ENCODE measurements at regions not wholly inside any gene's neighbourhood (a gene's known extent, or its start where the extent isn't known, plus 50 kb on each side); places are given as distances from the start of the nearest gene placed in this dataset.

GRCh38 chr16:85494315-85494714, 118.8 kb upstream of the GSE1 start:
- H3K18ac ChIP-seq (ENCODE audit: low read length): peak overlapping the region; percentile 33
- no CpG with 5 or more reads among the region's 1 CpG for WGBS (ENCODE audit: extremely low coverage, insufficient coverage, insufficient read length)
- no peaks in the 10 kb centered on the region for H3K27me3 ChIP-seq (ENCODE audit: insufficient read depth, low read length)

GRCh38 chr16:85495259-85495658, 117.9 kb upstream of the GSE1 start:
- no peak overlapping the region for H3K14ac ChIP-seq (ENCODE audit: low read length)
- H3K9ac ChIP-seq (ENCODE audit: low read length): no peak overlapping the region
- peaks cover 8% of the 10 kb centered on the region for H3K79me2 ChIP-seq (ENCODE audit: control insufficient read depth, insufficient read depth, low read length, poor library complexity)
- no peak overlapping the region for H4K12ac ChIP-seq (ENCODE audit: low read depth, low read length)
- H3K27ac ChIP-seq (ENCODE audit: low read depth, low read length): no peak overlapping the region
- H3K36me3 ChIP-seq (ENCODE audit: control insufficient read depth in 1 of 2, insufficient read depth in 2 of 2, low read length in 2 of 2): no peaks in the 10 kb centered on the region
- H3K18ac ChIP-seq (ENCODE audit: low read length): no peak overlapping the region
- peak overlapping the region; percentile 32 for H4K91ac ChIP-seq (ENCODE audit: low read depth, low read length)
- no peak overlapping the region for H2AFZ ChIP-seq (ENCODE audit: insufficient read depth, low read length, poor library complexity)
- H3K4ac ChIP-seq (ENCODE audit: low read depth, low read length): no peak overlapping the region
- WGBS (ENCODE audit: extremely low coverage, insufficient coverage, insufficient read length): no CpG with 5 or more reads among the region's 11 CpGs
- H3K79me1 ChIP-seq (ENCODE audit: low read length): peaks cover 20% of the 10 kb centered on the region
- H3K27me3 ChIP-seq (ENCODE audit: insufficient read depth, low read length): no peaks in the 10 kb centered on the region
- H2BK12ac ChIP-seq (ENCODE audit: low read length): no peak overlapping the region
- no peak overlapping the region for H2AK5ac ChIP-seq (ENCODE audit: low read length)
- H2BK120ac ChIP-seq (ENCODE audit: insufficient read depth, low read length, poor library complexity): no peak overlapping the region
- H3K9me3 ChIP-seq (ENCODE audit: insufficient read depth, low read depth, low read length): no peaks in the 10 kb centered on the region
- peaks cover 17 to 23% of the 10 kb centered on the region in 2 experiments for H3K4me1 ChIP-seq (ENCODE audit: control insufficient read depth in 1 of 2, insufficient read depth in 2 of 2, low read length in 2 of 2)
- H2BK5ac ChIP-seq (ENCODE audit: low read depth, low read length, poor library complexity): no peak overlapping the region
- no peak overlapping the region for H3K23ac ChIP-seq (ENCODE audit: low read length)
- peak overlapping the region; percentile 3 for H4K8ac ChIP-seq (ENCODE audit: low read depth, low read length)
- no peak overlapping the region for H3K4me2 ChIP-seq (ENCODE audit: low read length)
- H3K4me3 ChIP-seq (ENCODE audit: low read depth, low read length): no peak overlapping the region
- DNase-seq: no peak

More at GRCh38 chr16:85494315-85494714, 118.8 kb upstream of the GSE1 start:
- Histone ChIP-seq H4K12ac (ENCODE audit: low read depth, low read length) (no peak overlapping the region), H2BK120ac (ENCODE audit: insufficient read depth, low read length, poor library complexity) (peak overlapping the region; percentile 30), H3K9me3 (ENCODE audit: insufficient read depth, low read depth, low read length) (no peaks in the 10 kb centered on the region), H3K79me1 (ENCODE audit: low read length) (peaks cover 20% of the 10 kb centered on the region), H4K8ac (ENCODE audit: low read depth, low read length) (no peak overlapping the region), H3K4me1 (ENCODE audit: control insufficient read depth in 1 of 2, insufficient read depth in 2 of 2, low read length in 2 of 2) (peaks cover 17 to 23% of the 10 kb centered on the region in 2 experiments), H3K14ac (ENCODE audit: low read length) (no peak overlapping the region), H3K36me3 (ENCODE audit: control insufficient read depth in 1 of 2, insufficient read depth in 2 of 2, low read length in 2 of 2) (no peaks in the 10 kb centered on the region), H2BK12ac (ENCODE audit: low read length) (no peak overlapping the region), H3K27ac (ENCODE audit: low read depth, low read length) (no peak overlapping the region), H2AFZ (ENCODE audit: insufficient read depth, low read length, poor library complexity) (no peak overlapping the region), H3K79me2 (ENCODE audit: control insufficient read depth, insufficient read depth, low read length, poor library complexity) (peaks cover 8% of the 10 kb centered on the region), H2AK5ac (ENCODE audit: low read length) (no peak overlapping the region), H2BK5ac (ENCODE audit: low read depth, low read length, poor library complexity) (no peak overlapping the region), H3K23ac (ENCODE audit: low read length) (no peak overlapping the region), H3K4me3 (ENCODE audit: low read depth, low read length) (no peak overlapping the region), H3K4me2 (ENCODE audit: low read length) (no peak overlapping the region), H4K91ac (ENCODE audit: low read depth, low read length) (peak overlapping the region; percentile 45), H3K4ac (ENCODE audit: low read depth, low read length) (no peak overlapping the region), H3K9ac (ENCODE audit: low read length) (no peak overlapping the region)
- DNase-seq: no peak

- no peak overlapping the region for H2BK120ac ChIP-seq (ENCODE audit: insufficient read depth, low read length, poor library complexity)
- H3K27me3 ChIP-seq (ENCODE audit: insufficient read depth, low read length): no peaks in the 10 kb centered on the region
- H3K36me3 ChIP-seq (ENCODE audit: control insufficient read depth in 1 of 2, insufficient read depth in 2 of 2, low read length in 2 of 2): no peaks in the 10 kb centered on the region
- no peak overlapping the region for H4K8ac ChIP-seq (ENCODE audit: low read depth, low read length)
- no peaks in the 10 kb centered on the region for H3K9me3 ChIP-seq (ENCODE audit: insufficient read depth, low read depth, low read length)
- no peak overlapping the region for H3K4me3 ChIP-seq (ENCODE audit: low read depth, low read length)
- peaks cover 20% of the 10 kb centered on the region for H3K79me1 ChIP-seq (ENCODE audit: low read length)
- H4K91ac ChIP-seq (ENCODE audit: low read depth, low read length): no peak overlapping the region
- H3K4me1 ChIP-seq (ENCODE audit: control insufficient read depth in 1 of 2, insufficient read depth in 2 of 2, low read length in 2 of 2): peaks cover 17 to 20% of the 10 kb centered on the region in 2 experiments
- no peak overlapping the region for H3K14ac ChIP-seq (ENCODE audit: low read length)
- no peak overlapping the region for H4K12ac ChIP-seq (ENCODE audit: low read depth, low read length)
- no CpG with 5 or more reads among the region's 40 CpGs for WGBS (ENCODE audit: extremely low coverage, insufficient coverage, insufficient read length)
- no peak overlapping the region for H2AFZ ChIP-seq (ENCODE audit: insufficient read depth, low read length, poor library complexity)
- no peak overlapping the region for H3K4me2 ChIP-seq (ENCODE audit: low read length)
- no peak overlapping the region for H3K18ac ChIP-seq (ENCODE audit: low read length)
- no peak overlapping the region for H2BK12ac ChIP-seq (ENCODE audit: low read length)
- H3K23ac ChIP-seq (ENCODE audit: low read length): no peak overlapping the region
- DNase-seq: no peak
- H3K79me2 ChIP-seq (ENCODE audit: control insufficient read depth, insufficient read depth, low read length, poor library complexity): peaks cover 8% of the 10 kb centered on the region
- H3K9ac ChIP-seq (ENCODE audit: low read length): no peak overlapping the region
- H2BK5ac ChIP-seq (ENCODE audit: low read depth, low read length, poor library complexity): no peak overlapping the region
- H3K27ac ChIP-seq (ENCODE audit: low read depth, low read length): no peak overlapping the region
- H2AK5ac ChIP-seq (ENCODE audit: low read length): no peak overlapping the region
- H3K4ac ChIP-seq (ENCODE audit: low read depth, low read length): no peak overlapping the region
Measured at GRCh38 chr16:85495823-85496538, 117.1 kb upstream of the GSE1 start.

- H2AFZ ChIP-seq (ENCODE audit: insufficient read depth, low read length, poor library complexity): no peak overlapping the region
- no CpG with 5 or more reads among the region's 17 CpGs for WGBS (ENCODE audit: extremely low coverage, insufficient coverage, insufficient read length)
Measured at GRCh38 chr16:85497622-85498314, 115.4 kb upstream of the GSE1 start.

More at GRCh38 chr16:85497622-85498314, 115.4 kb upstream of the GSE1 start:
- no peak overlapping the region for H4K12ac ChIP-seq (ENCODE audit: low read depth, low read length)
- H3K4me2 ChIP-seq (ENCODE audit: low read length): no peak overlapping the region
- no peak overlapping the region for H2AK5ac ChIP-seq (ENCODE audit: low read length)
- no peak overlapping the region for H2BK120ac ChIP-seq (ENCODE audit: insufficient read depth, low read length, poor library complexity)
- H3K4me3 ChIP-seq (ENCODE audit: low read depth, low read length): no peak overlapping the region
- H3K9ac ChIP-seq (ENCODE audit: low read length): no peak overlapping the region
- DNase-seq: no peak
- H3K23ac ChIP-seq (ENCODE audit: low read length): no peak overlapping the region
- H3K36me3 ChIP-seq (ENCODE audit: control insufficient read depth in 1 of 2, insufficient read depth in 2 of 2, low read length in 2 of 2): no peaks in the 10 kb centered on the region
- H3K79me2 ChIP-seq (ENCODE audit: control insufficient read depth, insufficient read depth, low read length, poor library complexity): no peaks in the 10 kb centered on the region
- no peak overlapping the region for H3K27ac ChIP-seq (ENCODE audit: low read depth, low read length)
- peaks cover 7% of the 10 kb centered on the region for H3K79me1 ChIP-seq (ENCODE audit: low read length)
- H2BK5ac ChIP-seq (ENCODE audit: low read depth, low read length, poor library complexity): no peak overlapping the region
- H4K91ac ChIP-seq (ENCODE audit: low read depth, low read length): no peak overlapping the region
- no peak overlapping the region for H3K18ac ChIP-seq (ENCODE audit: low read length)
- H3K14ac ChIP-seq (ENCODE audit: low read length): no peak overlapping the region
- no peaks in the 10 kb centered on the region for H3K27me3 ChIP-seq (ENCODE audit: insufficient read depth, low read length)
- no peak overlapping the region for H2BK12ac ChIP-seq (ENCODE audit: low read length)
- H3K4ac ChIP-seq (ENCODE audit: low read depth, low read length): no peak overlapping the region
- peaks cover 3% of the 10 kb centered on the region in 2 experiments for H3K4me1 ChIP-seq (ENCODE audit: control insufficient read depth in 1 of 2, insufficient read depth in 2 of 2, low read length in 2 of 2)
- H3K9me3 ChIP-seq (ENCODE audit: insufficient read depth, low read depth, low read length): no peaks in the 10 kb centered on the region
- H4K8ac ChIP-seq (ENCODE audit: low read depth, low read length): no peak overlapping the region

Measured in trophoblast cell (in vitro differentiated cells and primary cell).